ENCODE measurements at regions not wholly inside any gene's neighbourhood (a gene's known extent, or its start where the extent isn't known, plus 50 kb on each side); places are given as distances from the start of the nearest gene placed in this dataset.
"Not testable (repeated sequence)": the region's sequence is repeated elsewhere in the genome, so short reads cannot be mapped to it uniquely, and the experiment has no call there.

- DNase-seq, result no peak
These were observed 136.2 kb upstream of the SALL1 start for GRCh38 chr16:51287121-51287755.

- no peak for DNase-seq
These were observed 135.2 kb upstream of the SALL1 start for GRCh38 chr16:51286272-51286671.

- DNase-seq, result no peak
These were observed 125.3 kb upstream of the SALL1 start for GRCh38 chr16:51276336-51276735.

GRCh38 chr16:51272420-51272819 lies 121.3 kb upstream of the SALL1 start:
- no peak for DNase-seq

- no peak for DNase-seq
These were observed 120.2 kb upstream of the SALL1 start for GRCh38 chr16:51271156-51271701.

- DNase-seq, result no peak
These were observed 117.2 kb upstream of the SALL1 start for GRCh38 chr16:51268237-51268636.

GRCh38 chr16:51267681-51268080 lies 116.6 kb upstream of the SALL1 start:
- DNase-seq, result no peak

- DNase-seq, result no peak
These were observed 111.4 kb upstream of the SALL1 start for GRCh38 chr16:51262428-51262827.

- DNase-seq, result no peak
These were observed 110.8 kb upstream of the SALL1 start for GRCh38 chr16:51261919-51262318.

- no peak for DNase-seq
These were observed 104.4 kb upstream of the SALL1 start for GRCh38 chr16:51255349-51255972.

- DNase-seq, result not testable (repeated sequence)
These were observed 103.3 kb upstream of the SALL1 start for GRCh38 chr16:51254390-51254789.

- DNase-seq, result no peak
These were observed 97.1 kb upstream of the SALL1 start for GRCh38 chr16:51248217-51248616.

GRCh38 chr16:51245658-51245995 lies 94.6 kb upstream of the SALL1 start:
- DNase-seq, result no peak

GRCh38 chr16:51244887-51245657 lies 94.0 kb upstream of the SALL1 start:
- no peak for DNase-seq

GRCh38 chr16:51243936-51244436 lies 92.9 kb upstream of the SALL1 start:
- DNase-seq, result no peak

GRCh38 chr16:51242296-51242994 lies 91.4 kb upstream of the SALL1 start:
- no peak for DNase-seq

GRCh38 chr16:51239196-51239595 lies 88.1 kb upstream of the SALL1 start:
- no peak for DNase-seq

GRCh38 chr16:51237861-51238378 lies 86.8 kb upstream of the SALL1 start:
- DNase-seq, result peak; percentile 4

GRCh38 chr16:51237207-51237606 lies 86.1 kb upstream of the SALL1 start:
- DNase-seq, result no peak

GRCh38 chr16:51236583-51236982 lies 85.5 kb upstream of the SALL1 start:
- DNase-seq, result no peak

- no peak for DNase-seq
These were observed 80.6 kb upstream of the SALL1 start for GRCh38 chr16:51231702-51232101.

- DNase-seq, result not testable (repeated sequence)
These were observed 79.0 kb upstream of the SALL1 start for GRCh38 chr16:51230035-51230434.

- no peak for DNase-seq
These were observed 77.1 kb upstream of the SALL1 start for GRCh38 chr16:51228097-51228659.

Measured in NCI-H69 (cell line).